ENCODE measurements at regions not wholly inside any gene's neighbourhood (a gene's known extent, or its start where the extent isn't known, plus 50 kb on each side); places are given as distances from the start of the nearest gene placed in this dataset.

GRCh38 chr2:74066491-74067203, 81.1 kb downstream of the BOLA3 start:
- BruUV-seq (replicated peaks): no TSS peak
- FAIRE-seq: no peak
- intact Hi-C loops (cut with micrococcal nuclease) (no loop called here), dilution Hi-C loops (cut with MboI; ENCODE audit: extremely low pct_ligation_motif_present, low sequenced_read_pairs) (no loop called here)
- Histone ChIP-seq H3K4me1 (ENCODE audit: control insufficient read depth, extremely low read depth, insufficient read depth, low read length) (no peaks in the 10 kb centered on the region), H3K79me2 (ENCODE audit: control insufficient read depth, insufficient read depth, low read length) (peaks cover 4% of the 10 kb centered on the region), H3K27ac (ENCODE audit: insufficient read depth, low read depth, low read length) (no peak overlapping the region), H3K9me3 (replicated peaks; ENCODE audit: control insufficient read depth, insufficient read depth, low read length) (no peaks in the 10 kb centered on the region), H3K9ac (replicated peaks; ENCODE audit: extremely low read depth, insufficient read depth, low read length) (no peak overlapping the region), H4K20me1 (replicated peaks; ENCODE audit: control insufficient read depth, extremely low read depth, insufficient read depth, low read length) (no peaks in the 10 kb centered on the region), H3K4me2 (ENCODE audit: insufficient read depth, low read length) (no peak overlapping the region), H3K9me1 (replicated peaks; ENCODE audit: control insufficient read depth, extremely low read depth, insufficient read depth, low read length) (no peaks in the 10 kb centered on the region), H2AFZ (ENCODE audit: low read depth, low read length) (no peak overlapping the region), H3K27me3 (ENCODE audit: control insufficient read depth in 2 of 2, insufficient read depth in 2 of 2, low read length in 2 of 2) (no peaks in the 10 kb centered on the region), H3K4me3 (replicated peaks in 1 of 3; ENCODE audit: insufficient read depth in 1 of 3, low read depth in 1 of 3, low read length in 3 of 3) (no peak overlapping the region), H3K36me3 (ENCODE audit: control insufficient read depth in 2 of 2, extremely low read depth in 1 of 2, insufficient read depth in 2 of 2, low read length in 2 of 2) (no peaks in the 10 kb centered on the region)
- ChIA-PET CTCF (interaction anchor here (1.7 kb wide), 1 partner anchor 243 kb away, joined by 3 read pairs; no protein-coding TSS in a partner anchor), POLR2A (no interaction called here)
- DNase-seq (ENCODE audit: low read depth, low spot score): peak; percentile 64
- TF ChIP-seq POLR2A (IDR thresholded peaks at IDR 0.05; ENCODE audit: low read depth, low read length): no peak
- TF ChIP-seq, protein P1, sequence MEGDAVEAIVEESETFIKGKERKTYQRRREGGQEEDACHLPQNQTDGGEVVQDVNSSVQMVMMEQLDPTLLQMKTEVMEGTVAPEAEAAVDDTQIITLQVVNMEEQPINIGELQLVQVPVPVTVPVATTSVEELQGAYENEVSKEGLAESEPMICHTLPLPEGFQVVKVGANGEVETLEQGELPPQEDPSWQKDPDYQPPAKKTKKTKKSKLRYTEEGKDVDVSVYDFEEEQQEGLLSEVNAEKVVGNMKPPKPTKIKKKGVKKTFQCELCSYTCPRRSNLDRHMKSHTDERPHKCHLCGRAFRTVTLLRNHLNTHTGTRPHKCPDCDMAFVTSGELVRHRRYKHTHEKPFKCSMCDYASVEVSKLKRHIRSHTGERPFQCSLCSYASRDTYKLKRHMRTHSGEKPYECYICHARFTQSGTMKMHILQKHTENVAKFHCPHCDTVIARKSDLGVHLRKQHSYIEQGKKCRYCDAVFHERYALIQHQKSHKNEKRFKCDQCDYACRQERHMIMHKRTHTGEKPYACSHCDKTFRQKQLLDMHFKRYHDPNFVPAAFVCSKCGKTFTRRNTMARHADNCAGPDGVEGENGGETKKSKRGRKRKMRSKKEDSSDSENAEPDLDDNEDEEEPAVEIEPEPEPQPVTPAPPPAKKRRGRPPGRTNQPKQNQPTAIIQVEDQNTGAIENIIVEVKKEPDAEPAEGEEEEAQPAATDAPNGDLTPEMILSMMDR (IDR thresholded peaks at IDR 0.05; ENCODE audit: extremely low read depth in 1 of 2, insufficient read depth in 1 of 2, low read depth in 1 of 2, low read length in 2 of 2): no peak

- H3K9me3 ChIP-seq (replicated peaks; ENCODE audit: control insufficient read depth, insufficient read depth, low read length): no peaks in the 10 kb centered on the region
- H4K20me1 ChIP-seq (replicated peaks; ENCODE audit: control insufficient read depth, extremely low read depth, insufficient read depth, low read length): no peaks in the 10 kb centered on the region
- peaks cover 4% of the 10 kb centered on the region for H3K79me2 ChIP-seq (ENCODE audit: control insufficient read depth, insufficient read depth, low read length)
- no peaks in the 10 kb centered on the region for H3K9me1 ChIP-seq (replicated peaks; ENCODE audit: control insufficient read depth, extremely low read depth, insufficient read depth, low read length)
- intact Hi-C loops (cut with micrococcal nuclease) (no loop called here), dilution Hi-C loops (cut with MboI; ENCODE audit: extremely low pct_ligation_motif_present, low sequenced_read_pairs) (no loop called here)
- no peak for FAIRE-seq
- no peak overlapping the region for H3K27ac ChIP-seq (ENCODE audit: insufficient read depth, low read depth, low read length)
- no peaks in the 10 kb centered on the region for H3K4me1 ChIP-seq (ENCODE audit: control insufficient read depth, extremely low read depth, insufficient read depth, low read length)
- no peaks in the 10 kb centered on the region for H3K27me3 ChIP-seq (ENCODE audit: control insufficient read depth in 2 of 2, insufficient read depth in 2 of 2, low read length in 2 of 2)
- H3K4me2 ChIP-seq (ENCODE audit: insufficient read depth, low read length): no peak overlapping the region
- CTCF ChIA-PET: interaction anchor here (1.7 kb wide), 1 partner anchor 243 kb away, joined by 3 read pairs; no protein-coding TSS in a partner anchor
- TF ChIP-seq JUN (IDR thresholded peaks at IDR 0.05; ENCODE audit: borderline replicate concordance, insufficient read depth, insufficient read length, low read depth): no peak
- no peak for TF ChIP-seq POLR2AphosphoS5 (IDR thresholded peaks at IDR 0.05; ENCODE audit: insufficient read depth, low read depth, low read length)
- TF ChIP-seq, protein P1 (IDR thresholded peaks at IDR 0.05; ENCODE audit: extremely low read depth in 1 of 2, insufficient read depth in 1 of 2, low read depth in 1 of 2, low read length in 2 of 2): no peak
- no peak for TF ChIP-seq MAX (IDR thresholded peaks at IDR 0.05; ENCODE audit: insufficient read depth, insufficient read length)
- TF ChIP-seq POLR2A (IDR thresholded peaks at IDR 0.05; ENCODE audit: low read depth, low read length): no peak
- no peak for TF ChIP-seq FOS (IDR thresholded peaks at IDR 0.05; ENCODE audit: borderline replicate concordance, insufficient read depth, low read length)
- TF ChIP-seq MYC (IDR thresholded peaks at IDR 0.05; ENCODE audit: low read depth, low read length): no peak
- TF ChIP-seq EZH2 (IDR thresholded peaks at IDR 0.05; ENCODE audit: borderline replicate concordance, low read depth, low read length, severe bottlenecking): no peak
- TF ChIP-seq GATA2 (IDR thresholded peaks at IDR 0.05; ENCODE audit: insufficient read depth, insufficient read length, low read depth, low read length): no peak
- H3K4me3 ChIP-seq (replicated peaks in 1 of 3; ENCODE audit: insufficient read depth in 1 of 3, low read depth in 1 of 3, low read length in 3 of 3): no peak overlapping the region
- BruUV-seq (replicated peaks): no TSS peak
- no peak overlapping the region for H3K9ac ChIP-seq (replicated peaks; ENCODE audit: extremely low read depth, insufficient read depth, low read length)
- POLR2A ChIA-PET: no interaction called here
- no peak overlapping the region for H2AFZ ChIP-seq (ENCODE audit: low read depth, low read length)
- no peak for DNase-seq (ENCODE audit: low read depth, low spot score)
- no peaks in the 10 kb centered on the region for H3K36me3 ChIP-seq (ENCODE audit: control insufficient read depth in 2 of 2, extremely low read depth in 1 of 2, insufficient read depth in 2 of 2, low read length in 2 of 2)
Observed at GRCh38 chr2:74067221-74067747, 80.4 kb downstream of the BOLA3 start.
